MV-4-11 (cell line): ENCODE measurements at regions not wholly inside any gene's neighbourhood (a gene's known extent, or its start where the extent isn't known, plus 50 kb on each side); places are given as distances from the start of the nearest gene placed in this dataset.
"Not testable (repeated sequence)": the region's sequence is repeated elsewhere in the genome, so short reads cannot be mapped to it uniquely, and the experiment has no call there.

Source experiments
- DNase-seq: peaks from one replicate; lab custom pipeline; 2025; lab: John Stamatoyannopoulos, UW

DNA sequence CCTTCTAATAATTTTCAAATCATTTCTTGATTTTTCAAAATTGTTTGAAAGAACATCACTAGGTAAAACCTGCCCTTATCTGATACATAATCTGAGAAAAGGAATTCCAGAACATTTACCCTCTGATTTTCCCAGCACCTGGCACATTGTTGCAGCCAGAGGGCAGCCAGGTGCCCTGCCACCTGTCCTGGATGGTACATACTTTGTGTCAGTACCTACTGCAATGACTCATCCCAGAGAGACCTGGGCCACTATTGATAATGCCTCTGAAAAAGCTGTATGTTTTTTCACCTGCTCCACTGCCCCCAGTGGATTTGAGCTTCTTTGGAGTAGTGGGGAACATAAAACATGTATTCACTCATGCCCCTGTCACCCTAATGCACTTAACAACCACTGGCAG is 648.9 kb upstream of the GBE1 start:
- DNase-seq, result no peak

DNA sequence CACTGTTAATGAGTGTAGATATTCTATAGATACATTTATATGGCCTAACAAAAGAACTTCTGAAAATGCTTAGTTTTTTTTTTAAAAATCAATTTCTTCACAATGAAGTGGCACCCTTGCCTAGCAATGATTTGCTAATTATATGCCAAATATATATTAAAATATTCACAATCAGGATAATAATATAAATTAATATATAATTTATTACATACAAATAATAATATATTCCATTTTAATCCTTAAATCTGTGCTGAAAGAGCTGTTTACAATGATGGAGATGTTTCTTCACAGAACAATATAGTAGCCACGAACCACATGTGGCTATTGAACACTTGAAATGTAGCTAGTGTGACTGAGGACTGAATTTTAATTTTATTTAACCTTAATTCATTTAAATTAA is 648.4 kb upstream of the GBE1 start:
- no peak for DNase-seq

DNA sequence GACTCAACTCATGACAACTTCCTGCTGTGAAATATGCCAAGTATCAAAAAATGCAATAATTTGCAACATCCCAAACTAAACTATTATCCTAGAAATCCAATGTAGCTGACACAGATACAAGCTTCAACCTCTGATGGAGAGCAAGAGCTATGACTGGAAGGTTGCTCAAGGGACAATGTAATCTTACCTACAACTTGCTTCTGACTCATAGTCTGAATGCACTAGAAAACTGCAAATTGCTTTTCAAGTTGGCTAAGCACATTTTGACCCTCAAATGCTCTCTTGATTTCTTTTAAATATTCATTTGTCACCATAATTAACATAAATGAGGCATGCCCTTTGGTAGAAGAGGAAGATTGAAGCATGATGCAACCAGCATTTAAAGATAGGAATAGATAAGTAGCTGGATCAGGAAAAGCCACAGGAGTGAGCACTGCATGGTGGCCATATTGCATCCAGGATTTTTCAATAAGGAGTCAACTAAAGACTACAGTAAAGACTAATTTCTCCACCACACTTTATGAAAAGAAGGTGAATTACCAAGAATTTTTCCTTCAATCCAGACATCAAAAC is 630.8 kb upstream of the GBE1 start:
- DNase-seq, result no peak

DNA sequence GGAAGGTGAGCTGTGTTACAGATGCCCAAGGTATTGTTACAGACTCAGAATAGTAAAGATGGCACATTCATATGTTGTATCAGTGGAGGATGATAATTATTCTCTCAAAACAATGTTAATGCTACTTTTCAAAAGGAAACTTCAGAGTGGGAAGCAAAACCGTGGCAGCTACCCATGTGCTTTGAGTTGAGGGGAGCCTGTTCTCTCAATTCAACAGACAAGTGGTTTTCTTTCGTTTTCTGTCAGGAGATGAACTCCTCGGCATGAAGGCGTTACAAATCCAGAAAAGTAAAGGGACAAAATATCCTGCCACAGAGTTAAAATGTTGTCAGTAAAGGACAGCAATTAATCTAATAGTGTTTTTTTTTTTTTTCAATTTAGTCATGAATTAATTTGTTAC is 629.4 kb upstream of the GBE1 start:
- no peak for DNase-seq

DNA sequence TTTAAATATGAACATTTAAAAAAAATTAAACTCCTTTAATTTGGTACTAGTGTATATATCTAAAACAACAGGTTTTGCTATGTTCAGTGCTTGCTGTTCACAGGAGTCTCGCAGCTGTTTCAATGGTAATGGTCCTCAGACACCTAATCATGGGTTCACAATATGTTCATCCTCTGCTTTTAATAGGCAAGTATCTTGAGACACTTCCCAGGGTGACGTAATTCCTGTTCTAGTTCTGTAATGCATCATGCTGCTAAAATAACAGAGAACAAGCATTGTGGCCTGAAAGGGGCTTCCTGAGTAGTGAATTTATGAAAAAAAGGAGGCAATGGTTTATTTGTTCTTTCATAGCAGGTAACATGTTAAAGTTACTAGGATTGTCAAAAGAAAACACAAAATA is 625.2 kb upstream of the GBE1 start:
- DNase-seq, result no peak

DNA sequence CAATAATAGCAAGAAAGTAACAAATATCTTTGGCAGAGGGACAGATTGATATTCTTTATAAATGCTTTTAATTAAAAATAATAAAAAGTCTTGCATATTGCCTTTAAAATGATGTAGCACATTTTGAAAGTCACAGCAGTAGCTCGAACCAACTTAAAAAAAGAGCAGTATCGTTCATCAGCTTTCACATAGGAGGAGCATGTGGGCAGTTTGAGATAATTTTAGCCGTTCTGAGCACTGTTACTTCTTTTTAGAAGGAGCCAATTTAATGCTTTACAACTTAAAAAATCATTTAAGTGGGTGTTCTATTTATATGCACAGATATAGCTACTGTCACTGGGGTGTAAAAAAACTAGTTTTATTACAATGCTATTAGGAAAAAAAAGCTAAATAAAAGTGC is 622.7 kb upstream of the GBE1 start:
- DNase-seq, result no peak

DNA sequence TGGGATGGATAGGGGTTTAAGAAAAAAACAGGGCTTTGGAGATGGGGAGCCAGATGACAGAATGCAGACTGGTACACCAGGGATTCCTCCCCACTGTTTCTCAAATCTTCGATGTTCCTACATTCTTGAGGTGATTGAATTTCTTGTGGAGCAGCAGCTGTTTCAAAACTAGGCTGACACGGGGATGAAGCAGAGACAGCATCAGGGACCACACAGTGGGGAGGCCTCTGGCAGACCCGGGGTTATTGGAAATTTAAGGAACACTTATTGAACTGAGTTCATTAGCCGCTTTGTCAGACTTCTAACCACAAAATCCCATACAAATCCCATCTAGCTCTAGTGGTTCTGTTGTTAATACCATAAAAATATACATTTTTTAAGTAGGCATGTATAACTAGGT is 621.4 kb upstream of the GBE1 start:
- no peak for DNase-seq

DNA sequence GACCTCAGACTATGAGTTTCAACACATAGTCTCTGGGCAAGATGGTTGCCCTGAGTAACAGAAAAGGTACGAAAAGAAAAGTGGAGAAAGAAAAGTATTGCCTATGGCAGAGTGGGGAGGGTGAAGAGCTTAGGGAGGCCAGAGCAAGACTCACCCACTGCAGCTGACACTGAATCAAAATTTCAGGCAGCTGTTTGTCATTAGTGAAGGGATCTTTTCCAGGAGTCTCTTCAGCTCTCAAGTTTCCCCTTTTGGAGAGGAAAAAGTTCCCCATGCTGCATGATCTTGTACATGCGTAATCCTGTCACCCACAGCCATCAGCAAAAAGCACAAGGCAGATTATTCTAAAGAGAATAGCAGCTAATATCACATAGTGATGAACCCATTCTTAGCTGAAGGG is 616.9 kb upstream of the GBE1 start:
- DNase-seq, result no peak

DNA sequence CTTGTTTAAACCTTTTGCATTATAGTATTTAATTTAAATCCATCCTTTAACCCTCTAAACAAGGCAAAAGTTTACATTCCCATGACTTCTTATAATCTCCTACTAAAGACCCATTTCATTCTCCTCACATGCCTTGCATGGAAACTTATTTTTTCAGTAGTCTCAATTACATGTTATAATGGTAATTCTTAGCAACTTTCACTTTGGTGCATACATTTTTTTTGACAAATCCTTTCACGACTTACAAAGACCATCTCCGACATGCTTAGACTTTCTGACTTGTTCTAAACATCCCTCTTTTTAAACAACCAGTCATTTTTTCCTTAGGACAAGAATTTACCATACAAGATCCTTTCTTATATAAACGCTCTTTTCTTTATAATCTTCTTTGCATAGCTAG is 615.4 kb upstream of the GBE1 start:
- DNase-seq, result no peak

DNA sequence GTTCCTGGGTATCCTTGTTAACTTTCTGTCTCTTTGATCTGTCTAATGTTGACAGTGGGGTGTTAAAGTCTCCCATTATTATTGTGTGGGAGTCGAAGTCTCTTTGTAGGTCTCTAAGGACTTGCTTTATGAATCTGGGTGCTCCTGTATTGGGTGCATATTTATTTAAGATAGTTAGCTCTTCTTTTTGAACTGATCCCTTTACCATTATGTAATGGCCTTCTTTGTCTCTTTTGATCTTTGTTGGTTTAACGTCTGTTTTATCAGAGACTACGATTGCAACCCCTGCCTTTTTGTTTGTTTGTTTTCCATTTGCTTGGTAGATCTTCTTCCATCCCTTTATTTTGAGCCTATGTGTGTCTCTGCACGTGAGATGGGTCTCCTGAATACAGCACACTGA is 612.4 kb upstream of the GBE1 start:
- not testable (repeated sequence) for DNase-seq

DNA sequence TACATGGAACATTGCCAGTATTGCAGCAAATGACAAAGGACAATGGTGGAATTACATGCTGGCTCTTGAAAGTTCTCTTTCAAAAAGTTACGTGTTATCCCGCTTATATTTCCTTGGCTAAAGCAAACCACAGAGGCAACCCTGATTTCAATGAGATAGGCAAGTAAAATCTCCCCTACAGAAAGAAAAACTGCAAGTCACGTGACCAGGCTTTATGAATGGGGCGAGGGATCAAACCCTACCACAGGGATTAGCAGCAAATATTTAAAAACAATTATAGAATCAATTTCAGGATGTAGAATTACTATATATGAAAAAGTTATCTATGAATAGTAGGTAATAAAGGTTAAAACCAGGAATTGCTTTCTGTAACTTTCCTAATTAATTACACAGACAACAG is 603.4 kb upstream of the GBE1 start:
- no peak for DNase-seq

DNA sequence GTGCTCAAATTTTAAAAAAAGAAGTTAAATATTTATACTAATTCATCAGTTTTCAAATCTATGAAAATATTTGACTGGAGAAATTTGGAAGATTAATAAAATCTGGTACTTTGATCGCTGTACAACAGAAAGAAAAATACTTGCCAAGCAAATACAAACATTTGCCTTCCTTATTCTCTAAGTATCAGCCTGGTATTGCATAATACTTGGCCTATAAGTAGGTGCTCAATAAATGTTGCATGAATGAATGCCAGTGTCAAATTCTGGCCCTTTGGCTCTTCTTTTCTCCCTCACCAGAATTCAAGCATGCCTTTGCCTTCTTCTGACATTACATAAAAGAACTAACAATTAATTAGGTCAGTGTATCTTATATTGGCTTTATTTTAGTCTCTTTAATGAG is 601.7 kb upstream of the GBE1 start:
- no peak for DNase-seq

DNA sequence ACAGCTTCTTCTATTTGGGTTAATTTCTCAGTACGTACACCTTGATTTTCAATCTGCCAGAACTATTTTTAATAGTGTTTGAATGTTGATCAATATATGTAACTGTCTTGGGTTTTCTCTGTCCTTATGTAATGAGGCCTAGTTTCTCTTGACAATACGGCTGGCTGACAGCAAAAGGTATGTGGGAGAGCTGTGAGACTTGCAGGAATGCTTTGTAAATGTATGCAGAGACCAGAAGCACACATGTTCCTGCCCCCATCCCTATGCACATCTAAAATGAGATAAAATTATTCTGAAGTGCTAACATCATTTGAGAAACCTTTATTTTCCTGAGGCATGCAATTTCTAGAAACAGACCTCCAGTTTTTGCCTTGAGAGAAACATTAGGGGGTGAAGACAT is 593.8 kb upstream of the GBE1 start:
- DNase-seq, result no peak

DNA sequence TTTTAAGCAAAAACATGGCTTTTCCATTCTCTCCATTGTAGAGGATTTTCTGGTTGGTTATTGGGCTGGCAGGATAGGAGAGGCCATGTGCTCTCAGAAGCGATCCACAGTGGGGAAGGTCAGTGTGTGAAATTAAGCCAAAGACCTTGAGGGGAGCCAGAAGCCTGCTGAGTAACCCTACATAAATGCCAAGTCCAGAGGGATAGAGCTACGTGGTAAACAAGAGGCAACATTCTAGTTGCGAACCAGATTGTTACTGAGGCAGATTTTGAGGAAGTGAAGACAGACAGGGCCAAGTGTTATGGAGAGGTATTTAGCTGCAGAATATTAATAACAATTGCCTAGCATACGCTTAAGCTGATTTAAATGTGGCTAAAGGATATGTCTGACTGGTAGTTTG is 592.8 kb upstream of the GBE1 start:
- DNase-seq, result no peak

DNA sequence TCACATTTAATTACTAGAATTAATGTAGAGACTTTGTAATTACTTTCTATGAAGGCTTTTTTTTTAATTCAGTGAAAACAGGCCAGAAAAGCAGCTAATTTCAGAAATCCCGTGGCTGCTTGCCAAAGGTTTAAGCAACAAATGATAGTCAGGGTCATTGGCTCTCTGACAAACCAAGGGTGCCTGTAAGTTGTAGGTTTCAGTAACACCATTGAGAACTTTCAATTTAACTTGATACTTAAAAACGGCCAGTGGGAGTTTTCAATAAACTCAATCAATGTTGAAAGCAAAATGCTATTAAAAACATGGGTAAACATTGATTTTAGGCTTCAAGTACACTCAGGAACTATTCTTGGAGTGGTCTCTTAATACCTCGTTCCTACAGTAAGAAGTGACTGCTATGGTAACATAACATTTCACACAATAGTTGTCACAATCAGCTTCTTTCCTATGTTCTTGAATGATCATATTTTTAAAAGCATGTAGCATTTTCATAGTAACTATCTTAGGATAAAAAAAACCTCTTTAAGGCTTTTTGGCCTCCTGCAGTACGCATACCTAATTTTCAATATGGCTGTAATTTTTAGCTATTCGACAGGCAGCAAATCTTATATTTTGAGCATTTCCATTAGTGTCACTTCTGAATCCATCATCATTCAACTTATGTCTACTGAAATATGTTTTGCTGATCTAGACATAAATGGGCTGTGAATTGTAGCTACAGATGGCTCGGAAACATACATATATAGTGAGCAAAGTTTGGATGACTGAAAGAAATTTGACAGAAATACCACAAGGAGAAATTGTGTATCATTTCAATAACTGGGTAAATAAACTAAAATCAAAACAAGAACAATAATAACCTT is 592.1 kb upstream of the GBE1 start:
- DNase-seq, result no peak

DNA sequence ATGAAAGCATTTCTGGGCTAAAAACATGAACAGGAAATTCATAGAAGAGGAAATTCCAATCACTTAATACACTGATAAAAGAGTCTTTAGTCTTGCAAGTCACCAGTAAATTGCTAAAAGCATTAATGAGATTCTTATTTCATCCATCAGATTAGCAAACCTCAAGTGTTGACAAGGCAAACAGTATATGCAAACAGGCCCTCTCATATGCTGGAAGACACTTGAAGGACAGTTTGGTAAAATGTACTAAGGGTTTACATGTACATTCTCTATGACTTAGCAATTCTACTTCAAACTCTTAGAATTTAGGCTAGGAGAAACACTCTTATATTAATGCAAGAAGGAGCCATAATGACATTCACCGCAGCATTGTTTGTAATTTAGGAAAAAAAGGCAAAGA is 586.1 kb upstream of the GBE1 start:
- no peak for DNase-seq

DNA sequence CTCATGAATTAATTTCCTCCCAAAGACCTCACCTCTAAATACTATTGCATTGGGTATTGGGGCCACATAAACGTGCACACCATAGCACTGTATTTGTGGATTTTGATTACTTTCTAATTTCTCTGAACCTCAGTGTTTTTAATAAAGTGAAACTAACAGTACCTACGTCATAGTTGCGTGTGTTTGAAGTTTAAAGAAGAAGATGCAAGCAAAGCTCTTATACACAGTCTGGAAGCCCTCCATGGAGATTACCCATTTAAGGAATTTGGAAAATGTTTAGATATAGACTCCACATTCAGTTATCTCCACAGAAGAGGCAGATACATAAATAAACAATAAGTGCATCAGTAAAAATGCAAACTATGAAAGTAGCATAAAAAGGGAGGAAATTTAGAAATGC is 581.1 kb upstream of the GBE1 start:
- DNase-seq, result no peak

DNA sequence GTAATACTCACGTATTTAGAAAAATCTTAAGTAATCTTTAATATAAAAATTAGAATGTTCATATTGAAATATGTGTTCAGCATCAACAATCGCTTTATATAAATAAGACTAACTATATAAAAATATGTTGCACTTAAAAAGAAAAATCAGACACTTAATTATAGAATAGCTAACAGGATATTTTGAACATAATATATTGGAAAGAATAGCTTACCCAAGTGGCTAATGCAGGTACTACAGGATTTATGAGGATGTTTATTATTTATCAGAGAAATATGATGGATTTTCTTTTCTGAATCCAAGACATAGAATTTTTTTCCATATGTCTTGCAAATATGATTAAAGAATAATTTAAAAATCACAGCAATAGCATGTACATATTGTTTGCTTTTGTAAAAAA is 567.9 kb upstream of the GBE1 start:
- DNase-seq, result no peak

DNA sequence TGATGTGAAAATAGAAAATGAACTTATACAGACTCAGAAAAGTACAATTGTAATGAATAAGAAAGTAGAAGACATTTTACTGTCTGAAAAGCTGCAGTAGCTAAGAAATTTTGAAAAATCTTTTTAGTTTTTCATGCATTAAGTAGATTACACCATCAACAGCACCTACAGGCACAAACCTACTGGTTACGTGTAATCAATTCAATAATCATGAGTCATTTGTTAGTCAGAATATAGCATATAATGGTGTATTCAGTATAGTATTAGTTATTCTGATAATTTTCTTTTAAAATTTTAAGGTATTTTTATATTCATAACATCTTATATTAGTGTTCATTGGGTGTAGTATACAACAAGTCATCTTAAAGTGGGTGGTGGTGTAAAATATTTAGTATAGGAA is 550.5 kb upstream of the GBE1 start:
- DNase-seq, result no peak

DNA sequence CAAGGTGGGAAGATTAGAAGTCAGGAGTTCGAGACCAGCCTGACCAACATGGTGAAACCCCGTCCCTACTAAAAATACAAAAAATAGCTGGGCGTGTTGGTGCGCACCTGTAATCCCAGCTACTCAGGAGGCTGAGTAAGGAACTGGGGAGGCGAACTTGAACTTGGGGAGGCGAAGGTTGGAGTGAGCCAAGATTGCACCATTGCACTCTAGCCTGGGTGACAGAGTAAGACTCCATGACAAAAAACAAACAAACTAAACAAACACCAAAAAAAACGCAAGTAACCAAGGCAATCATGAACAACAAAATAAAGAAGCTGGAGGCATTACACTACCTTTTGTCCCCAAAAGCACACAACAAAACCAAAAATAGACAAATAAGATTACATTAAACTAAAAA is 547.3 kb upstream of the GBE1 start:
- DNase-seq, result no peak

DNA sequence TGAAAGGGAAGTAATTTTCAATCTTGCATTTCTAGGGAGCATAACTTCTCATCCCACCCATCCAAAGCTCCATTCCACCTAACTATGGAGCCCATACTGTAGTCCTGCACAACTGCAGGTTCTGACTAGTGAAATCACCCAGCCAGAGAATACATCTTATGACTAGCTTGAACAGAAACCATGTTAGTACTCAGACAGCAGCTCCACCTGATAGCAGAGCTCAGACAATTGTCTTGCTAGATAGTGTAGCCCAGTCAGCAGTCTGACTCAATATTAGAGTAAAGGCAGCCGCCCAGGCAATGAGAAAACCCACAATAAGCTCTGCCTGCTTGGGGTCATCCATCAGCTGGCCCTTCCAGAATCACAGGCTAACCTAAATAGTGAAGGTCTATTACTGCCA is 544.7 kb upstream of the GBE1 start:
- DNase-seq, result no peak

DNA sequence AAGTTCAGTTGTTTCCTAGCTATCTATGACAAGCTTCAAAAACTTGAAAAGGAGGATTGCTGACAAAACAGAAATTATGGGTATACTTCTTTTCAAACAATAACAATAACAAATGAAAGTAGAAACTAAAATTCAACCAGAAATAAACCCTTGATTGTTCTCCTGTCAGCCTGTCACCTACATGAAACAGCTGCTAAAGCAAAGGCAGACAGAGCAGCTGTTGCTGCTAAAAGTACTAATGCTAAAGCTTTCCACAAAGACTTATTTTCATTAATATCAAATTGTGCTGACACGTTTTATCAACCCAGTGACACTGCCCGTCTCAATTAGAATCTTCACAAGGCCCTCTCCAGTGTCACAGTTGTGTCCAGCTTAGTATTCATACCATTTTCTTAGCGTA is 533.2 kb upstream of the GBE1 start:
- no peak for DNase-seq

DNA sequence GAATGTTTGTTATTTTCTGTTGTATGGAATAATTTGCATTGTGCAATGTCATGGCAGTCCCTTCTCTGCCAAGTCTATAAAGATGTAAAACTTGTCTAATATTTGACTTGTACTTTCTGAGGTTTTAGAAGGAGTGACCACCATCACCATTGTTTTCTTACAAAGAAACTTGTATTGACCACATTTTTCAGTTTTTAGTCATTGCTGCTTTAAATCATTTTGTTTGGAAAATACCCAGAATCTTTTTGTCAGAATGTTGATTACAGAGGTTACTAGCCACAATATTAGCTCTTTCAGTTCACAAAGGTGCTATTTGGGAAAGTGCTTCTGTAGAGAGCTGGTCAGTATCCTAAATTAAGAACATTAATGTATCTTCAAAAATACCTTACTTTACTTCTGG is 532.4 kb upstream of the GBE1 start:
- no peak for DNase-seq

DNA sequence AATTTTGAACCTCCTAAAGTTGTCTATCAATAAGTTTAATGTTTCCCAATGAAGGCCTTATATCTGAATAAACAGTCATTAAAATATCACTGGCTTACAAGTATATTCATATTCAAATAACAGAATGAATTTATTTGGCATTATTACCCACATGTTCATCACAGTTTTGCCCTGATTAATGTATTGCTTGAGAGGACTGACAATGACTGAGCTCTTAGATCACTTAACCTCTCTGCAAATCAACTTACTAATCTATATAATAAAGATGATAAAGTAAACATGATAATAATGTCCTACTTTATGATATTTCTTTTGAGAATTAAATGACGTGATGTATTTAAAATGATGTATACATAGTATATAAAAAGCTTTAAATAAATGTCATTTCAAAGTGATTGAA is 532.0 kb upstream of the GBE1 start:
- no peak for DNase-seq
